Adrenal gland (tissue), 9 donors: ENCODE measurements at regions not wholly inside any gene's neighbourhood (a gene's known extent, or its start where the extent isn't known, plus 50 kb on each side); places are given as distances from the start of the nearest gene placed in this dataset.
A peak's percentile ranks its signal among the peaks of the same experiment; 100 is the strongest.

Experiments
- DNase-seq, 7 donors: peaks; one replicate each; pipeline ENCODE4 v3.0.0-alpha.2; 2019 to 2020
- H3K27ac ChIP-seq, 5 donors: fragments of 200-600 bp; sonication (generic) in 4 of 5; 1 replicate in 3 of 5; 2 replicates in 2 of 5; pipeline versions ENCODE4 v1.5.1 to v1.8.0; 2016 to 2020; ENCODE audit warnings: mild to moderate bottlenecking in 1 of 5
- H3K27me3 ChIP-seq: fragments of 200-600 bp; 2 replicates; pipeline ENCODE4 v1.8.0; 2021
- H3K36me3 ChIP-seq, 2 donors: fragments of 200-600 bp; replicated peaks in 1 of 2; 1 replicate in 1 of 2; 2 replicates in 1 of 2; pipeline versions ENCODE4 v1.5.1 to v1.8.0; 2018 to 2022
- H3K4me1 ChIP-seq, 2 donors: fragments of 200-600 bp; replicated peaks in 1 of 2; 1 replicate in 1 of 2; 2 replicates in 1 of 2; pipeline versions ENCODE4 v1.5.1 to v1.8.0; 2018 to 2021
- H3K4me3 ChIP-seq, 4 donors: fragments of 200-600 bp; sonication (generic) in 3 of 4; one replicate each; pipeline ENCODE4 v1.5.1; 2016 to 2018
- H3K9me3 ChIP-seq, 3 donors: fragments of 200-600 bp; sonication (generic) in 1 of 3; replicated peaks in 1 of 3; 1 replicate in 2 of 3; 2 replicates in 1 of 3; pipeline versions ENCODE4 v1.5.1 to v1.8.0; 2016 to 2021
- POLR2A ChIP-seq, 2 donors: fragments of 450-650 bp; IDR thresholded peaks; one replicate each; pipeline ENCODE4 v1.6.1; 2017; ENCODE audit warnings: antibody characterized with exemption in 2 of 2, mild to moderate bottlenecking in 2 of 2, moderate library complexity in 1 of 2
- WGBS, 4 donors: extraction: QIAGEN DNeasy Blood & Tissue Kit in 2 of 4; methylation state at CpG; one replicate each; pipeline versions ENCODE4 v1.1.5 to v1.1.7; 2013 to 2017; 5-methylcytosine and 5-hydroxymethylcytosine counted together
- intact Hi-C, 2 donors: fragments of 100-400 bp; cut with DNase I; formaldehyde crosslinking; loops; one replicate each; pipeline versions ENCODE4 v1.14.1 to v1.15.0; 2022 to 2023
- TF ChIP-seq, protein P1 (sequence below), 6 experiments: fragments of 450-650 bp in 4 of 6; fragments of 200-600 bp in 2 of 6; sonication (generic) in 1 of 6; IDR thresholded peaks; 1 replicate in 5 of 6; 2 replicates in 1 of 6; pipeline versions ENCODE4 v1.5.1 to v1.8.0; 2016 to 2021; ENCODE audit warnings: antibody characterized with exemption in 6 of 6, mild to moderate bottlenecking in 2 of 6, moderate library complexity in 1 of 6
- donor health status: healthy with polysubstance abuse.
- donor health status: Bipolar disorder and iron deficiency.
- donor health status: DM: yes; HTN: yes; CAD: no.
- donor health status: DM: no; HTN: no; CAD: no.
- donor health status: DM: no; HTN: no; CAD: no.

DNA sequence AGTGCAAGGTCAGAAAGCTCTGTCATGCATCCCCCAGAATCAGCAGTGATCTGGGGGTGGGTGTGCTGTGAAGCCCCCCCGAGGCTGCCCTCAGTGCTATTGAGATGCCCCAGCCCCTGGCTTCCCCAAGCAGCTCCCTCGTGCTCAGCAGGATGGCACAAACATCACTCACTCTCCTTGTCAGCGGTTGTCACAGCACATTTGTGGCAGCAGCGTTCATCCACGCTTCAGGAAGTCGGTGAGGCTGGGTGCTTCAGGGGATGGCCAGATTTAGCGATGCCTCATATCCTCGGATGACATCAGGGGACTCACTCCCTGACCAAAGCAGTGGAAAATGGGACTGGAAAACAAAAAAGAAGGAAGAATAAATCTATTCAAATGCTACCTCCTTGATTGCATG is 54.4 kb upstream of the SLC6A11 start:
- no peaks in the 10 kb centered on the region for H3K36me3 ChIP-seq
- H3K4me3 ChIP-seq: no peak overlapping the region
- intact Hi-C loops: no loop called here
- TF ChIP-seq, protein P1, sequence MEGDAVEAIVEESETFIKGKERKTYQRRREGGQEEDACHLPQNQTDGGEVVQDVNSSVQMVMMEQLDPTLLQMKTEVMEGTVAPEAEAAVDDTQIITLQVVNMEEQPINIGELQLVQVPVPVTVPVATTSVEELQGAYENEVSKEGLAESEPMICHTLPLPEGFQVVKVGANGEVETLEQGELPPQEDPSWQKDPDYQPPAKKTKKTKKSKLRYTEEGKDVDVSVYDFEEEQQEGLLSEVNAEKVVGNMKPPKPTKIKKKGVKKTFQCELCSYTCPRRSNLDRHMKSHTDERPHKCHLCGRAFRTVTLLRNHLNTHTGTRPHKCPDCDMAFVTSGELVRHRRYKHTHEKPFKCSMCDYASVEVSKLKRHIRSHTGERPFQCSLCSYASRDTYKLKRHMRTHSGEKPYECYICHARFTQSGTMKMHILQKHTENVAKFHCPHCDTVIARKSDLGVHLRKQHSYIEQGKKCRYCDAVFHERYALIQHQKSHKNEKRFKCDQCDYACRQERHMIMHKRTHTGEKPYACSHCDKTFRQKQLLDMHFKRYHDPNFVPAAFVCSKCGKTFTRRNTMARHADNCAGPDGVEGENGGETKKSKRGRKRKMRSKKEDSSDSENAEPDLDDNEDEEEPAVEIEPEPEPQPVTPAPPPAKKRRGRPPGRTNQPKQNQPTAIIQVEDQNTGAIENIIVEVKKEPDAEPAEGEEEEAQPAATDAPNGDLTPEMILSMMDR (IDR thresholded peaks at IDR 0.05): no peak
- no peak for TF ChIP-seq POLR2A (IDR thresholded peaks at IDR 0.05)
- no peaks in the 10 kb centered on the region for H3K4me1 ChIP-seq
- DNase-seq: no peak
- 42 to 59% (median 46%) methylated on average over 6 to 8 of the region's 8 CpGs for WGBS, 4 donors
- H3K27ac ChIP-seq: no peak overlapping the region
- H3K27me3 ChIP-seq: peaks cover 5% of the 10 kb centered on the region
- no peaks in the 10 kb centered on the region for H3K9me3 ChIP-seq

DNA sequence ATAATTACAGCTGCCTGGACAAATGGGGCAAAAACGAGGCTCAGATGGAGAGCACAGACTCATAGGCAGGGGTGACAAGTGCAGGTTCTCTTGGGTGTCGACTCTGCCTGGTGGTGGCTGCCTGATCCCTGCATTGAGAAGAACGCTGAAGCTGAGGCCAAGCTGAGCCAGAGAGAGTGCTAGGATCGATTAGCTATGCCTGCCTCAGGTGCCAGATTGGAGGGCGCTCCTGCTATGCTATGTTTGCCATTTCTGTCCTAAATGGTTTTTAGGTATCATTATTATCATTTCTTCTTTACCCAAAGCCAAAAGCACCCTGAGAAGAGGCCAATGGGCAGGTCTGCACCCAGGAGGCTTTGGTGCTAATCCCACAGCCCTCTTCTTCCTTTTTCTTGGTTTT is 53.9 kb upstream of the SLC6A11 start:
- no peak for TF ChIP-seq POLR2A (IDR thresholded peaks at IDR 0.05)
- H3K9me3 ChIP-seq: no peaks in the 10 kb centered on the region
- 38 to 75% (median 57%) methylated on average over 5 of the region's 5 CpGs for WGBS, 4 donors
- H3K36me3 ChIP-seq: no peaks in the 10 kb centered on the region
- DNase-seq: no peak
- intact Hi-C loops: no loop called here
- H3K4me1 ChIP-seq: no peaks in the 10 kb centered on the region
- H3K4me3 ChIP-seq: no peak overlapping the region
- peaks cover 5% of the 10 kb centered on the region for H3K27me3 ChIP-seq
- no peak overlapping the region for H3K27ac ChIP-seq

DNA sequence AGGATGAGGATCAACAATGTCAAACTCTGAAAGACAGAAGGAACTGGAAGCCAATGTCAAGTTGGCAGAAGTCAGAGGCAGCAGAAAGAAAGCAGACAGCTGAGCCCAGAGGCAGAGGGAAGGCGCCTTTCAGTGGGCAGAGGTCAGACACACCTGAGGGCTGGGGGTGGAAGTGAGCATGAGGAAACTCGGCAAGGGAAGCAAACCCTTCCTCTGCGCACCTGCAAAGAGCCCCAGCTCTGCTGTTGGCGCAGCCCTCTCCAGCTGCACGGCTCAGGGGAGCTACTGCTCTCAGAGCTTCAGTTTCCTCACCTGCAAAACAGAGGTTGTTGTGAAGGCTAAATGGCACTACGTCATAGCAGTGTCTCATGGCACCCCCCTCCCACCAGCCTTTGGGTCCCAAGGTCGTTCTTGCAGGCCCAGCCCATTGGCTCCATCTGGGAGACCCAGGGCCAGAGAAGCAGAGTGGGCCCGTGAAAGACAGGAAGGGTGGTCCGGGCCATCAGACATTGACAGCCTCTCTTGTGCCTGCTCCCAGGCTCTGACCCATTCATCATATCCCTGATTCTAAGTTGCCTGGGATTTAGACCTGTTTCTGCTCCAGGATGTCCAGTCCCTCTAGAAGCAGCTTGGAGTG is 53.3 kb upstream of the SLC6A11 start:
- WGBS, 4 donors: 53 to 73% (median 67%) methylated on average over 4 to 9 of the region's 9 CpGs
- peak in 1 of 7 donors; percentile 41 for DNase-seq
- intact Hi-C loops: no loop called here
- Histone ChIP-seq H3K4me3 (no peak overlapping the region), H3K36me3 (no peaks in the 10 kb centered on the region), H3K4me1 (no peaks in the 10 kb centered on the region), H3K27ac (no peak overlapping the region), H3K27me3 (peaks cover 5% of the 10 kb centered on the region), H3K9me3 (no peaks in the 10 kb centered on the region)
- TF ChIP-seq, protein P1 (IDR thresholded peaks at IDR 0.05): no peak
- TF ChIP-seq POLR2A (IDR thresholded peaks at IDR 0.05): no peak

DNA sequence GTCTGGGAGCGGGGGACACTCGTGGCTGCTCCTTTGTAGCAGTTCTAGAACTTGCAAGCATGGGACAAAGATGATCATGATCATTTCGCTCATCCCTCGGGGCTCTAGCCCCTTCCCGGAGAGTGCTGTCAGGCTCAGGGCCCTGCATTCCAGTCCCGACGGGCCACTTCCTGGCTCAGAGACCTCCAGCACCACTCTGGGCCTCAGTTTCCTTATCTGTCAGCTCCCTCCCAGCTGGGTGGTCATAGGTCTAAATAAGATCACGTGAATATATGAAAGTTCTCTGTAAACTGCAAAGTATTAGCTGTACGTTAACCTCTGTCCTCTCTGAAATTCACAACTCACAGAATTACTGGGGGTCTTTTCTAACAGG is 52.8 kb upstream of the SLC6A11 start:
- WGBS, 4 donors: 69 to 87% (median 83%) methylated on average over 9 of the region's 9 CpGs
- intact Hi-C loops: no loop called here
- Histone ChIP-seq H3K4me3 (no peak overlapping the region), H3K4me1 (no peaks in the 10 kb centered on the region), H3K27ac (no peak overlapping the region), H3K36me3 (no peaks in the 10 kb centered on the region), H3K27me3 (no peaks in the 10 kb centered on the region), H3K9me3 (no peaks in the 10 kb centered on the region)
- no peak for DNase-seq
- TF ChIP-seq, protein P1 (IDR thresholded peaks at IDR 0.05): no peak
- TF ChIP-seq POLR2A (IDR thresholded peaks at IDR 0.05): no peak

DNA sequence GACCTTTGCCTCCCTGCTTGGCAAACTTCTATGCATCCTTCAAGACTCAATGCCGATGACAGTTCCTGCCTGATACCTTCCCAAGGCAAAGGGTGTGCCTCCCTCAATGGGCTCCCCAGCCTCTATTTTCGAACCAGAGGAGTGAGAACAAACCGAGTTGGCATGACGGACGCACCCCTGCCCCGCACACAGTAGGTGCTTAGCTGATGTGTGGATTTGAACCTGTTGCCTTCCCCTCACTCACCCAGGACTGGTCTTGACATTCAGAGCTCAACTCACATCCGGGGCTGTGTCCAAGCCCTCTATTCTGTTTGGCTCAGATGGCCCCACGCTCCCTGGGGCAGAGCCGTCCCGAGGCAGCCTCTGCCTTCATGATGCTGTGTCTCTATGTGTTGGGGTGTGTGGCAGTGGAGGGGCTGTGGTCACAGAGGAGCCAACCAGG is 52.2 kb upstream of the SLC6A11 start:
- no peaks in the 10 kb centered on the region for H3K9me3 ChIP-seq
- 75 to 100% (median 81%) methylated on average over 7 to 10 of the region's 10 CpGs for WGBS, 4 donors
- TF ChIP-seq POLR2A (IDR thresholded peaks at IDR 0.05): no peak
- TF ChIP-seq, protein P1 (IDR thresholded peaks at IDR 0.05): no peak
- no peaks in the 10 kb centered on the region for H3K36me3 ChIP-seq
- H3K27me3 ChIP-seq: no peaks in the 10 kb centered on the region
- peak in 1 of 7 donors; percentile 23 for DNase-seq
- H3K4me1 ChIP-seq: no peaks in the 10 kb centered on the region
- H3K4me3 ChIP-seq: no peak overlapping the region
- intact Hi-C loops: no loop called here
- no peak overlapping the region for H3K27ac ChIP-seq
